BJ (cell line): ENCODE measurements at regions not wholly inside any gene's neighbourhood (a gene's known extent, or its start where the extent isn't known, plus 50 kb on each side); places are given as distances from the start of the nearest gene placed in this dataset.

Experiments used
- CTCF ChIA-PET: fragments of 350-600 bp; formaldehyde crosslinking; extraction: SDS; loops from one replicate; lab custom pipeline; 2021; ENCODE audit warnings: antibody characterized with exemption, inconsistent platforms; lab: Yijun Ruan, JAX
- POLR2A ChIA-PET: fragments of 300-600 bp; sonication (Branson Sonifier 250); formaldehyde crosslinking; extraction: SDS; loops from one replicate; lab custom pipeline; 2021; ENCODE audit warnings: antibody characterized with exemption; lab: Charles Lee
- DNase-seq: peaks from one replicate; pipeline ENCODE4 v3.0.0-alpha.2; 2011; ENCODE audit warnings: low read depth
- H3K27me3 ChIP-seq: 2 replicates; pipeline ENCODE4 v1.6.0; 2011; ENCODE audit warnings: low read length; ENCODE audit not compliant: control insufficient read depth, insufficient read depth
- H3K36me3 ChIP-seq: 2 replicates; pipeline ENCODE4 v1.5.1; 2011; ENCODE audit warnings: low read length; ENCODE audit not compliant: control insufficient read depth, insufficient read depth
- H3K4me3 ChIP-seq: 2 replicates; pipeline ENCODE4 v1.5.1; 2011; ENCODE audit warnings: low read depth, mild to moderate bottlenecking, control low read depth, low read length
- CTCF ChIP-seq: IDR thresholded peaks from 2 replicates; pipeline ENCODE4 v1.5.1; 2011; ENCODE audit warnings: low read depth, mild to moderate bottlenecking, control low read depth, inconsistent platforms, low read length, moderate library complexity; ENCODE audit not compliant: insufficient read depth

GRCh38 chr1:82646336-82646735 lies 845.6 kb downstream of the ADGRL2 start:
- H3K4me3 ChIP-seq = no peak overlapping the region
- DNase-seq = no peak
- no peak for TF ChIP-seq CTCF
- no peaks in the 10 kb centered on the region for H3K27me3 ChIP-seq
- ChIA-PET POLR2A (no interaction called here), CTCF (no interaction called here)
- H3K36me3 ChIP-seq = no peaks in the 10 kb centered on the region

GRCh38 chr1:82644186-82644915 lies 843.6 kb downstream of the ADGRL2 start:
- TF ChIP-seq CTCF = no peak
- H3K27me3 ChIP-seq = no peaks in the 10 kb centered on the region
- CTCF ChIA-PET = no interaction called here
- no peak overlapping the region for H3K4me3 ChIP-seq
- no peak for DNase-seq
- no peaks in the 10 kb centered on the region for H3K36me3 ChIP-seq
- POLR2A ChIA-PET = no interaction called here

- POLR2A ChIA-PET = no interaction called here
- H3K4me3 ChIP-seq = no peak overlapping the region
- DNase-seq = no peak
- TF ChIP-seq CTCF = no peak
- CTCF ChIA-PET = no interaction called here
- H3K36me3 ChIP-seq = no peaks in the 10 kb centered on the region
- no peaks in the 10 kb centered on the region for H3K27me3 ChIP-seq
Measured at GRCh38 chr1:82640352-82640751, 839.6 kb downstream of the ADGRL2 start.

GRCh38 chr1:82634266-82634665 lies 833.5 kb downstream of the ADGRL2 start:
- H3K4me3 ChIP-seq = no peak overlapping the region
- ChIA-PET POLR2A (no interaction called here), CTCF (no interaction called here)
- TF ChIP-seq CTCF = no peak
- H3K36me3 ChIP-seq = no peaks in the 10 kb centered on the region
- no peak for DNase-seq
- no peaks in the 10 kb centered on the region for H3K27me3 ChIP-seq

- no peaks in the 10 kb centered on the region for H3K27me3 ChIP-seq
- H3K4me3 ChIP-seq = no peak overlapping the region
- ChIA-PET CTCF (no interaction called here), POLR2A (no interaction called here)
- no peak for TF ChIP-seq CTCF
- H3K36me3 ChIP-seq = no peaks in the 10 kb centered on the region
- DNase-seq = no peak
Measured at GRCh38 chr1:82632155-82632554, 831.4 kb downstream of the ADGRL2 start.
